ENCODE measurements at regions not wholly inside any gene's neighbourhood (a gene's known extent, or its start where the extent isn't known, plus 50 kb on each side); places are given as distances from the start of the nearest gene placed in this dataset.

GRCh38 chr18:46414863-46415262 lies 242.2 kb downstream of the LOXHD1 start:
- no peak for DNase-seq

GRCh38 chr18:46415532-46416252 lies 241.3 kb downstream of the LOXHD1 start:
- DNase-seq, result no peak

GRCh38 chr18:46416706-46417638 lies 240.0 kb downstream of the LOXHD1 start:
- no peak for DNase-seq

- DNase-seq, result no peak
Measured at GRCh38 chr18:46418663-46419260, 238.3 kb downstream of the LOXHD1 start.

GRCh38 chr18:46419391-46420141 lies 237.5 kb downstream of the LOXHD1 start:
- no peak for DNase-seq

GRCh38 chr18:46421973-46422551 lies 235.0 kb downstream of the LOXHD1 start:
- DNase-seq, result no peak

- no peak for DNase-seq
Measured at GRCh38 chr18:46422552-46423055, 234.4 kb downstream of the LOXHD1 start.

- DNase-seq, result no peak
Measured at GRCh38 chr18:46423226-46423805, 233.7 kb downstream of the LOXHD1 start.

- DNase-seq, result no peak
Measured at GRCh38 chr18:46424898-46425297, 232.1 kb downstream of the LOXHD1 start.

GRCh38 chr18:46425511-46425910 lies 231.5 kb downstream of the LOXHD1 start:
- DNase-seq, result no peak

GRCh38 chr18:46426021-46426678 lies 230.9 kb downstream of the LOXHD1 start:
- no peak for DNase-seq

- DNase-seq, result no peak
Measured at GRCh38 chr18:46426679-46427047, 230.4 kb downstream of the LOXHD1 start.
